ENCODE measurements at regions not wholly inside any gene's neighbourhood (a gene's known extent, or its start where the extent isn't known, plus 50 kb on each side); places are given as distances from the start of the nearest gene placed in this dataset.
"Not testable (repeated sequence)": the region's sequence is repeated elsewhere in the genome, so short reads cannot be mapped to it uniquely, and the experiment has no call there.

- WGBS, 2 donors: 56 to 63% methylated on average over 2 of the region's 2 CpGs
- TF ChIP-seq POLR2A (IDR thresholded peaks at IDR 0.05) (no peak), CTCF (IDR thresholded peaks at IDR 0.05) (no peak), POLR2AphosphoS5 (IDR thresholded peaks at IDR 0.05) (no peak), EP300 (IDR thresholded peaks at IDR 0.05) (no peak)
- H3K4me3 ChIP-seq: no peak overlapping the region
Measured at GRCh38 chr2:81395746-81396145, 1091.2 kb upstream of the LRRTM1 start.

GRCh38 chr2:81389203-81389602 is 1084.7 kb upstream of the LRRTM1 start:
- 67 to 77% methylated on average over 3 of the region's 3 CpGs for WGBS, 2 donors
- no peaks in the 10 kb centered on the region for H3K36me3 ChIP-seq
- no peak for DNase-seq

More at GRCh38 chr2:81395746-81396145, 1091.2 kb upstream of the LRRTM1 start:
- no peaks in the 10 kb centered on the region for H3K27me3 ChIP-seq
- no peak for ATAC-seq (ENCODE audit: low FRiP score in 2 of 2)
- H3K4me1 ChIP-seq: no peaks in the 10 kb centered on the region
- H3K27ac ChIP-seq: no peak overlapping the region
- no peaks in the 10 kb centered on the region for H3K9me3 ChIP-seq
- DNase-seq: no peak
- no peaks in the 10 kb centered on the region for H3K36me3 ChIP-seq

DNA sequence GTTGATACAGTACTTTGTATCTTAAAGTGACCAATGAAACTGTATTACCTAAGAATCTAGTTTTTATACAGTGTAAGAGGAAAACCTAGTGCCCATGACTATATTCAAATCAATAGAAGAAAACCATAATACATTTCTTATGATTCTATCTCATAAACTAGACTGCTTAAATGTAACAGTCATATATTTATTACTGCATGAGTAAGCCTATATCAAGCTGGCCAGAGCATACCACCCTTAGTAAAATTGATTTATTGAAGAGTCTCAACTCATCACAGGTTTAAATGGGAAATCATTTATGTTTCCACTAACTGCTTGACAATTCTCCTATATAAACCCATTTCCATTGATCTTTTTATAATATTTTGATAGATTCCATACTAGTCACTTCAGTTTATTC is 1059.2 kb upstream of the LRRTM1 start:
- no peak overlapping the region for H3K27ac ChIP-seq
- ATAC-seq (ENCODE audit: low FRiP score in 2 of 2) (no peak), DNase-seq (no peak)
- H3K4me3 ChIP-seq: no peak overlapping the region
- peaks cover 0 to 6% (median 0%) of the 10 kb centered on the region in 4 donors for H3K9me3 ChIP-seq
- TF ChIP-seq EP300 (IDR thresholded peaks at IDR 0.05): no peak
- no peak for TF ChIP-seq POLR2AphosphoS5 (IDR thresholded peaks at IDR 0.05)
- TF ChIP-seq POLR2A (IDR thresholded peaks at IDR 0.05): no peak
- no peak for TF ChIP-seq CTCF (IDR thresholded peaks at IDR 0.05)
- no peaks in the 10 kb centered on the region for H3K27me3 ChIP-seq
- no peaks in the 10 kb centered on the region for H3K4me1 ChIP-seq
- H3K36me3 ChIP-seq: no peaks in the 10 kb centered on the region

More at GRCh38 chr2:81389203-81389602, 1084.7 kb upstream of the LRRTM1 start:
- TF ChIP-seq POLR2AphosphoS5 (IDR thresholded peaks at IDR 0.05): no peak
- TF ChIP-seq CTCF (IDR thresholded peaks at IDR 0.05): no peak
- no peak for TF ChIP-seq POLR2A (IDR thresholded peaks at IDR 0.05)
- TF ChIP-seq EP300 (IDR thresholded peaks at IDR 0.05): no peak
- ATAC-seq (ENCODE audit: low FRiP score in 2 of 2): no peak
- no peak overlapping the region for H3K4me3 ChIP-seq
- no peak overlapping the region for H3K27ac ChIP-seq
- H3K9me3 ChIP-seq: peaks cover 0 to 6% (median 2%) of the 10 kb centered on the region in 4 donors
- no peaks in the 10 kb centered on the region for H3K27me3 ChIP-seq
- H3K4me1 ChIP-seq: no peaks in the 10 kb centered on the region

DNA sequence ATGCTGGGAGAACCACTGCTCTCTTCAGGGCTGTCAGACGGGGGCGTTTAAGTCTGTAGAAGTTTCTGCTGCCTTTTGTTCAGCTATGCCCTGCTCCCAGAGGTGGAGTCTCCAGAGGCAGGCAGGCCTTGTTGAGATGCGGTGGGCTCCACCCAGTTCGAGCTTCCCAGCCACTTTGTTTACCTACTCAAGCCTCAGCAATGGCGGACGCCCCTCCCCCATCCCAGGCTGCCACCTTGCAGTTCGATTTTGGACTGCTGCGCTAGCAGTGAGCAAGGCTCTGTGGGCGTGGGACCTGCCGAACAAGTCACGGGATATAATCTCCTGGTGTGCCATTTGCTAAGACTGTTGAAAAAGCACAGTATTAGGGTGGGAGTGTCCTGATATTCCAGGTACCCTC is 1057.9 kb upstream of the LRRTM1 start:
- H3K4me1 ChIP-seq; H3K9me3 ChIP-seq; H3K4me3 ChIP-seq; ATAC-seq (ENCODE audit: low FRiP score in 2 of 2); H3K27ac ChIP-seq; H3K36me3 ChIP-seq; H3K27me3 ChIP-seq: not testable (repeated sequence)
- 87 to 91% methylated on average over 6 to 11 of the region's 11 CpGs for WGBS, 2 donors
- peak in 1 of 2 donors; percentile 23 for DNase-seq

GRCh38 chr2:81355436-81355835 is 1050.9 kb upstream of the LRRTM1 start:
- DNase-seq: no peak
- Histone ChIP-seq H3K27me3 (no peaks in the 10 kb centered on the region), H3K9me3 (no peaks in the 10 kb centered on the region), H3K4me1 (no peaks in the 10 kb centered on the region), H3K4me3 (no peak overlapping the region), H3K27ac (no peak overlapping the region), H3K36me3 (no peaks in the 10 kb centered on the region)
- 27 to 41% methylated on average over 1 of the region's 1 CpG for WGBS, 2 donors
- no peak for ATAC-seq (ENCODE audit: low FRiP score in 2 of 2)
- TF ChIP-seq POLR2A (IDR thresholded peaks at IDR 0.05): no peak
- TF ChIP-seq CTCF (IDR thresholded peaks at IDR 0.05): no peak
- TF ChIP-seq EP300 (IDR thresholded peaks at IDR 0.05): no peak
- TF ChIP-seq POLR2AphosphoS5 (IDR thresholded peaks at IDR 0.05): no peak

Measured in upper lobe of left lung (tissue), 6 donors.